CD14-positive monocyte (primary cell): ENCODE measurements at regions not wholly inside any gene's neighbourhood (a gene's known extent, or its start where the extent isn't known, plus 50 kb on each side); places are given as distances from the start of the nearest gene placed in this dataset.

ENCODE experiments used
- DNase-seq, 3 donors: peaks; one replicate each; pipeline ENCODE4 v3.0.0-alpha.2; 2011 to 2022
- H2AFZ ChIP-seq: 2 replicates; pipeline ENCODE4 v1.6.0; 2012; ENCODE audit warnings: mild to moderate bottlenecking, low read depth, low read length, inconsistent platforms; ENCODE audit not compliant: insufficient read depth, poor library complexity, severe bottlenecking
- H3K27ac ChIP-seq, 2 donors: 1 replicate in 1 of 2; 2 replicates in 1 of 2; pipeline ENCODE4 v1.5.1; 2012 to 2013; ENCODE audit warnings: low read length in 2 of 2, control low read depth in 1 of 2, inconsistent platforms in 1 of 2, low read depth in 1 of 2, mild to moderate bottlenecking in 1 of 2
- H3K27me3 ChIP-seq, 2 donors: one replicate each; pipeline versions ENCODE4 v1.6.0 to v1.6.1; 2011 to 2013; ENCODE audit warnings: low read length in 2 of 2; ENCODE audit not compliant: control insufficient read depth in 2 of 2, insufficient read depth in 2 of 2
- H3K36me3 ChIP-seq, 2 donors: replicated peaks in 1 of 2; 1 replicate in 1 of 2; 2 replicates in 1 of 2; pipeline versions ENCODE4 v1.5.1 to v1.6.1; 2012 to 2013; ENCODE audit warnings: low read length in 2 of 2, control low read depth in 1 of 2, inconsistent platforms in 1 of 2, mild to moderate bottlenecking in 1 of 2; ENCODE audit not compliant: insufficient read depth in 2 of 2, control insufficient read depth in 1 of 2
- H3K4me1 ChIP-seq, 2 donors: 1 replicate in 1 of 2; 2 replicates in 1 of 2; pipeline versions ENCODE4 v1.5.1 to v1.6.1; 2012 to 2013; ENCODE audit warnings: low read length in 2 of 2, control low read depth in 1 of 2, inconsistent platforms in 1 of 2, mild to moderate bottlenecking in 1 of 2, moderate library complexity in 1 of 2; ENCODE audit not compliant: insufficient read depth in 2 of 2, control insufficient read depth in 1 of 2
- H3K4me2 ChIP-seq: replicated peaks from 2 replicates; pipeline ENCODE3; 2012; ENCODE audit warnings: low read length, moderate library complexity, mild to moderate bottlenecking; ENCODE audit not compliant: poor library complexity, severe bottlenecking; ENCODE audit errors: extremely low read depth
- H3K4me3 ChIP-seq, 3 experiments: fragments of 200-600 bp in 1 of 3; sonication (generic) in 1 of 3; replicated peaks in 1 of 3; 1 replicate in 2 of 3; 2 replicates in 1 of 3; pipeline ENCODE4 v1.5.1; 2011 to 2013; ENCODE audit warnings: low read length in 3 of 3, mild to moderate bottlenecking in 3 of 3, control low read depth in 2 of 3, low read depth in 2 of 3, inconsistent platforms in 1 of 3, moderate library complexity in 1 of 3
- H3K79me2 ChIP-seq: 2 replicates; pipeline ENCODE4 v1.6.0; 2012; ENCODE audit warnings: mild to moderate bottlenecking, control low read depth, inconsistent platforms, low read length, moderate library complexity; ENCODE audit not compliant: insufficient read depth
- H3K9ac ChIP-seq: 2 replicates; pipeline ENCODE4 v1.6.0; 2017; ENCODE audit warnings: low read length, mild to moderate bottlenecking; ENCODE audit not compliant: insufficient read depth, poor library complexity, severe bottlenecking
- H3K9me3 ChIP-seq, 2 donors: replicated peaks in 1 of 2; 1 replicate in 1 of 2; 2 replicates in 1 of 2; pipeline versions ENCODE4 v1.5.1 to v1.6.1; 2012 to 2013; ENCODE audit warnings: low read length in 2 of 2, control low read depth in 1 of 2; ENCODE audit not compliant: control insufficient read depth in 1 of 2, insufficient read depth in 1 of 2
- H4K20me1 ChIP-seq: 2 replicates; pipeline ENCODE4 v1.6.0; 2012; ENCODE audit warnings: mild to moderate bottlenecking, low read length, control low read depth, moderate library complexity; ENCODE audit not compliant: insufficient read depth
- H3K27ac Mint-ChIP-seq, 7 donors: one replicate each; pipeline ENCODE4 v1.8.0; 2020; ENCODE audit warnings: mild to moderate bottlenecking in 7 of 7, mixed read lengths in 7 of 7, moderate library complexity in 6 of 7, inconsistent platforms in 2 of 7
- H3K27me3 Mint-ChIP-seq, 3 donors: one replicate each; pipeline ENCODE4 v1.8.0; 2021 to 2022; ENCODE audit warnings: low read depth in 3 of 3, mild to moderate bottlenecking in 3 of 3, mixed read lengths in 3 of 3, moderate library complexity in 3 of 3, inconsistent platforms in 1 of 3
- H3K36me3 Mint-ChIP-seq, 2 donors: one replicate each; pipeline ENCODE4 v1.8.0; 2020; ENCODE audit warnings: mixed read lengths in 2 of 2, inconsistent platforms in 1 of 2, mild to moderate bottlenecking in 1 of 2
- H3K4me1 Mint-ChIP-seq: one replicate; pipeline ENCODE4 v1.8.0; 2020; ENCODE audit warnings: mild to moderate bottlenecking, mixed read lengths
- H3K4me3 Mint-ChIP-seq, 2 donors: one replicate each; pipeline ENCODE4 v1.8.0; 2020; ENCODE audit warnings: mild to moderate bottlenecking in 2 of 2, mixed read lengths in 2 of 2, moderate library complexity in 1 of 2
- H3K9me3 Mint-ChIP-seq, 7 donors: one replicate each; pipeline ENCODE4 v1.8.0; 2020 to 2022; ENCODE audit warnings: mixed read lengths in 7 of 7, mild to moderate bottlenecking in 6 of 7, moderate library complexity in 6 of 7, inconsistent platforms in 2 of 7
- CTCF ChIP-seq: fragments of 200-600 bp; IDR thresholded peaks from one replicate; pipeline ENCODE4 v1.8.0; 2022; ENCODE audit warnings: antibody characterized with exemption, mild to moderate bottlenecking
- WGBS: methylation state at CpG from one replicate; pipeline ENCODE4 v1.1.5; 2013; ENCODE audit warnings: missing lambda C conversion rate; ENCODE audit not compliant: insufficient coverage; 5-methylcytosine and 5-hydroxymethylcytosine counted together
- intact Hi-C, 2 donors: fragments of 100-400 bp; cut with micrococcal nuclease; formaldehyde crosslinking; loops; one replicate each; pipeline versions ENCODE4 v1.15.0 to v1.15.1; 2023

GRCh38 chr5:13998254-13998653 is 53.8 kb upstream of the DNAH5 start:
- Mint-ChIP-seq H3K36me3 (no peaks in the 10 kb centered on the region), H3K27me3 (peaks cover 3 to 6% (median 5%) of the 10 kb centered on the region in 3 donors), H3K4me3 (no peak overlapping the region), H3K9me3 (peaks cover 3 to 16% (median 11%) of the 10 kb centered on the region in 7 donors), H3K4me1 (no peaks in the 10 kb centered on the region), H3K27ac (no peak overlapping the region)
- no CpG with 5 or more reads among the region's 4 CpGs for WGBS
- no peaks in the 10 kb centered on the region for H3K27me3 ChIP-seq
- no peaks in the 10 kb centered on the region for H3K79me2 ChIP-seq
- H4K20me1 ChIP-seq: no peaks in the 10 kb centered on the region
- H3K4me1 ChIP-seq: no peaks in the 10 kb centered on the region
- no peak overlapping the region for H3K4me3 ChIP-seq
- peaks cover 4 to 5% of the 10 kb centered on the region in 2 donors for H3K9me3 ChIP-seq
- H2AFZ ChIP-seq: no peak overlapping the region
- no peak overlapping the region for H3K9ac ChIP-seq
- no peak for TF ChIP-seq CTCF
- no peak overlapping the region for H3K4me2 ChIP-seq
- H3K27ac ChIP-seq: no peak overlapping the region
- intact Hi-C loops: loop anchor here in 1 of 2 donors (10.0 kb wide), 1 partner anchor 647 kb away; no protein-coding TSS in a partner anchor
- H3K36me3 ChIP-seq: no peaks in the 10 kb centered on the region
- no peak for DNase-seq

- H4K20me1 ChIP-seq: no peaks in the 10 kb centered on the region
- no peaks in the 10 kb centered on the region for H3K79me2 ChIP-seq
- H3K36me3 Mint-ChIP-seq: no peaks in the 10 kb centered on the region
- no peaks in the 10 kb centered on the region for H3K4me1 Mint-ChIP-seq
- H3K27me3 ChIP-seq: no peaks in the 10 kb centered on the region
- DNase-seq: no peak
- H3K36me3 ChIP-seq: no peaks in the 10 kb centered on the region
- no peak for TF ChIP-seq CTCF
- no peak overlapping the region for H3K4me3 ChIP-seq
- H2AFZ ChIP-seq: no peak overlapping the region
- no peak overlapping the region for H3K27ac ChIP-seq
- H3K9me3 ChIP-seq: peaks cover 4 to 5% of the 10 kb centered on the region in 2 donors
- H3K9me3 Mint-ChIP-seq: peaks cover 3 to 16% (median 11%) of the 10 kb centered on the region in 7 donors
- H3K27me3 Mint-ChIP-seq: peaks cover 3 to 6% (median 5%) of the 10 kb centered on the region in 3 donors
- WGBS: no CpG with 5 or more reads among the region's 2 CpGs
- intact Hi-C loops: loop anchor here in 1 of 2 donors (10.0 kb wide), 1 partner anchor 647 kb away; no protein-coding TSS in a partner anchor
- no peaks in the 10 kb centered on the region for H3K4me1 ChIP-seq
- H3K9ac ChIP-seq: no peak overlapping the region
- no peak overlapping the region for H3K4me3 Mint-ChIP-seq
- no peak overlapping the region for H3K4me2 ChIP-seq
- H3K27ac Mint-ChIP-seq: no peak overlapping the region
Observed at GRCh38 chr5:13997514-13997913, 53.0 kb upstream of the DNAH5 start.
